ENCODE measurements at regions not wholly inside any gene's neighbourhood (a gene's known extent, or its start where the extent isn't known, plus 50 kb on each side); places are given as distances from the start of the nearest gene placed in this dataset.

GRCh38 chr11:86745571-86745970, 54.8 kb upstream of the PRSS23 start:
- Histone ChIP-seq H3K9me2 (ENCODE audit: insufficient read depth, low read length) (no peaks in the 10 kb centered on the region), H3K36me3 (ENCODE audit: insufficient read depth, low read length) (no peaks in the 10 kb centered on the region), H3K79me2 (ENCODE audit: insufficient read depth, low read depth, low read length) (no peaks in the 10 kb centered on the region), H3K4me1 (ENCODE audit: insufficient read depth, low read length, poor library complexity, severe bottlenecking) (no peaks in the 10 kb centered on the region), H3K4me2 (ENCODE audit: low read length) (no peak overlapping the region), H3K27ac (ENCODE audit: low read depth, low read length, poor library complexity, severe bottlenecking) (no peak overlapping the region), H3K4me3 (ENCODE audit: low read depth, low read length, poor library complexity, severe bottlenecking) (no peak overlapping the region), H4K20me1 (ENCODE audit: insufficient read depth, low read length) (no peaks in the 10 kb centered on the region), H3K9me3 (ENCODE audit: low read length) (no peaks in the 10 kb centered on the region), H2AFZ (ENCODE audit: low read length) (no peak overlapping the region)
- BruUV-seq (replicated peaks) = no TSS peak
- ChIA-PET CTCF (ENCODE audit: unreplicated experiment) (no interaction called here), POLR2A (interaction anchor here (1.0 kb wide), 1 partner anchor 10 kb away, joined by 3 read pairs; no protein-coding TSS in a partner anchor)
- intact Hi-C loops (cut with micrococcal nuclease; ENCODE audit: unreplicated experiment) = no loop called here
- TF ChIP-seq, protein P1, sequence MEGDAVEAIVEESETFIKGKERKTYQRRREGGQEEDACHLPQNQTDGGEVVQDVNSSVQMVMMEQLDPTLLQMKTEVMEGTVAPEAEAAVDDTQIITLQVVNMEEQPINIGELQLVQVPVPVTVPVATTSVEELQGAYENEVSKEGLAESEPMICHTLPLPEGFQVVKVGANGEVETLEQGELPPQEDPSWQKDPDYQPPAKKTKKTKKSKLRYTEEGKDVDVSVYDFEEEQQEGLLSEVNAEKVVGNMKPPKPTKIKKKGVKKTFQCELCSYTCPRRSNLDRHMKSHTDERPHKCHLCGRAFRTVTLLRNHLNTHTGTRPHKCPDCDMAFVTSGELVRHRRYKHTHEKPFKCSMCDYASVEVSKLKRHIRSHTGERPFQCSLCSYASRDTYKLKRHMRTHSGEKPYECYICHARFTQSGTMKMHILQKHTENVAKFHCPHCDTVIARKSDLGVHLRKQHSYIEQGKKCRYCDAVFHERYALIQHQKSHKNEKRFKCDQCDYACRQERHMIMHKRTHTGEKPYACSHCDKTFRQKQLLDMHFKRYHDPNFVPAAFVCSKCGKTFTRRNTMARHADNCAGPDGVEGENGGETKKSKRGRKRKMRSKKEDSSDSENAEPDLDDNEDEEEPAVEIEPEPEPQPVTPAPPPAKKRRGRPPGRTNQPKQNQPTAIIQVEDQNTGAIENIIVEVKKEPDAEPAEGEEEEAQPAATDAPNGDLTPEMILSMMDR (conservative IDR thresholded peaks at IDR 0.05; ENCODE audit: low read length) = no peak
- no peak for TF ChIP-seq EZH2phosphoT487 (IDR thresholded peaks at IDR 0.05; ENCODE audit: borderline replicate concordance, low read depth, low read length)
- DNase-seq (ENCODE audit: low spot score) = no peak

DNA sequence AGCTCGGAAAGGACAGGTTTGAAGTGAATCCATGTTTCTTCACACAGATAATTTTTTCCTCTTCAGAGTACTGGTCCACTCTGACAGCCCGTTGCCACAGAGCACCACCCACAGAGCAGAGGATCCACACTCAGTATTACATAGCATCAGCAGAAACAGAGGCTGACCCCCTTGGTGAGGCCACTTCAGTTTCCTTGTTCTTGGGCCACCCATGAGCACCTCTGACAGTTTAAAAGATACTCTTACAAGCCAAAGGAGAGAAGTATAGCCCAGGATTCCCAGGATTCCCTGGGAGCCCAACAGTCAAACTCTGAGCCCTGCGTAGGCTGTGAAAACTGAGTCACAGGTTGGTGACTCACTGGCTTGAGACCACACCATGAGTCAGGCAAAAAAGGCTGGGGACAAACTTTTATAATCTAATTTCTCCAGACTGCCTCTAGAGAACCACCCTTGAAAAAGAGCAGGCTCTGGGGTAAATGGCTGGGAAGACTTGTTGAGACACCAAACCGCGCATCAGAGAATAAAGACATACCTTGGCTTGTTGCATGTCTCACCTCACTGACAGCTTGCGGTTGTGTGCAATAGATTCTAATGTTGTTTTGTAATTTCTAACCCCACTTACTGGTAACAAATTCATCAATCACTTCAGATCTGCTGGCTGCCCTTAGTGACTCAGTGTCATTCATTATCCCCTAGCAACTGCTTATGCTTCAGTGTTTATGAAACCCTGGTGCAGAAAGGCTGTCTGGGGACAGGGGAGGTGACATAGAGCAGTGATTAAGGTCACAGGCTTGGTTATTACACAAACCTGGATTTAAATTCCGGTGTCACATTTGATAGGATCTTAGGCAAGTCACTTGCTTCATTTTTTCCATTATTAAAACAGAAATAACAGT, 56.9 kb upstream of the PRSS23 start:
- Histone ChIP-seq H3K4me3 (ENCODE audit: low read depth, low read length, poor library complexity, severe bottlenecking) (no peak overlapping the region), H4K20me1 (ENCODE audit: insufficient read depth, low read length) (no peaks in the 10 kb centered on the region), H3K79me2 (ENCODE audit: insufficient read depth, low read depth, low read length) (no peaks in the 10 kb centered on the region), H3K9me3 (ENCODE audit: low read length) (no peaks in the 10 kb centered on the region), H3K4me1 (ENCODE audit: insufficient read depth, low read length, poor library complexity, severe bottlenecking) (no peaks in the 10 kb centered on the region), H3K4me2 (ENCODE audit: low read length) (no peak overlapping the region), H3K27ac (ENCODE audit: low read depth, low read length, poor library complexity, severe bottlenecking) (no peak overlapping the region), H3K9me2 (ENCODE audit: insufficient read depth, low read length) (no peaks in the 10 kb centered on the region), H2AFZ (ENCODE audit: low read length) (no peak overlapping the region), H3K36me3 (ENCODE audit: insufficient read depth, low read length) (no peaks in the 10 kb centered on the region)
- intact Hi-C loops (cut with micrococcal nuclease; ENCODE audit: unreplicated experiment) = no loop called here
- CTCF ChIA-PET (ENCODE audit: unreplicated experiment) = no interaction called here
- TF ChIP-seq EZH2phosphoT487 (IDR thresholded peaks at IDR 0.05; ENCODE audit: borderline replicate concordance, low read depth, low read length) = no peak
- TF ChIP-seq, protein P1 (conservative IDR thresholded peaks at IDR 0.05; ENCODE audit: low read length) = no peak
- DNase-seq (ENCODE audit: low spot score) = no peak
- POLR2A ChIA-PET = no interaction called here
- no TSS peak for BruUV-seq (replicated peaks)

All from OCI-LY7 (cell line).